ENCODE measurements at regions not wholly inside any gene's neighbourhood (a gene's known extent, or its start where the extent isn't known, plus 50 kb on each side); places are given as distances from the start of the nearest gene placed in this dataset.

DNA sequence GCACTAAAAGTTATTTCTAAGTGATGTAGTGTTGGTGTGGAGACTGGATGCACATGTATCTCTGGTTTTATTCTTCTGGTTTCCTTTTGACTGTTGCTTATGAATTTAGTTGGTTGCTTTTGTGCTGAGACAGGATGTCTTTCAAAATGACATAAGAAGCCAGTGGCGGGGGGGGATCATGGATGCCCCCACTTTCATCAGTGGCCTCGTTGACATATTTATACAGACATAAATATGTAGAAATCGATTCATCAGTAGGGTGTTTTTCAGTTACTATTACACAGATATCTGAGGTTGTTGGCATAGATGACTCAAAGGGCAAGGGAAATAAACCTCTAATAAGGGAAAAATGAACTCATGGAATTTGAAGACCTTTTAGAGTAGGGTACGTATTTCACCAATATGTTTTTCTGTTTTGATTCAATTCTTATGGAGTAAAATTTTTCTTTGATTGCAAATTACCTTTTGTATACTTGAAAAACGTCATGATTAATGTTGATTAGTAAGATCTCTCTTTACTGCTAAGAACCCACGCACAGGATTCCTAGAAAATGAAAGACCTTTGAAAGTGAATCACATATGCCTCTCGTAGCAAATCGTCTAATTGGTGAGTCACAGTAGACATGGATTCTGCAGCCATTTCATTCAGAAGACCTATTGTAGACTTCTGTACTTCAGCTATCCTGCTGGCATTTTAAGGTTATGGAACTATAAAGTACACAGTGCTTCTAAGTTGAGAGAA lies 97.4 kb upstream of the RBMS3 start:
- TF ChIP-seq, protein P1, sequence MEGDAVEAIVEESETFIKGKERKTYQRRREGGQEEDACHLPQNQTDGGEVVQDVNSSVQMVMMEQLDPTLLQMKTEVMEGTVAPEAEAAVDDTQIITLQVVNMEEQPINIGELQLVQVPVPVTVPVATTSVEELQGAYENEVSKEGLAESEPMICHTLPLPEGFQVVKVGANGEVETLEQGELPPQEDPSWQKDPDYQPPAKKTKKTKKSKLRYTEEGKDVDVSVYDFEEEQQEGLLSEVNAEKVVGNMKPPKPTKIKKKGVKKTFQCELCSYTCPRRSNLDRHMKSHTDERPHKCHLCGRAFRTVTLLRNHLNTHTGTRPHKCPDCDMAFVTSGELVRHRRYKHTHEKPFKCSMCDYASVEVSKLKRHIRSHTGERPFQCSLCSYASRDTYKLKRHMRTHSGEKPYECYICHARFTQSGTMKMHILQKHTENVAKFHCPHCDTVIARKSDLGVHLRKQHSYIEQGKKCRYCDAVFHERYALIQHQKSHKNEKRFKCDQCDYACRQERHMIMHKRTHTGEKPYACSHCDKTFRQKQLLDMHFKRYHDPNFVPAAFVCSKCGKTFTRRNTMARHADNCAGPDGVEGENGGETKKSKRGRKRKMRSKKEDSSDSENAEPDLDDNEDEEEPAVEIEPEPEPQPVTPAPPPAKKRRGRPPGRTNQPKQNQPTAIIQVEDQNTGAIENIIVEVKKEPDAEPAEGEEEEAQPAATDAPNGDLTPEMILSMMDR (IDR thresholded peaks at IDR 0.05; ENCODE audit: low read length), result no peak
- TF ChIP-seq EZH2phosphoT487 (IDR thresholded peaks at IDR 0.05; ENCODE audit: low read length), result no peak

Data from MM.1S (cell line).